Heart right ventricle (tissue), 16 donors: ENCODE measurements at regions not wholly inside any gene's neighbourhood (a gene's known extent, or its start where the extent isn't known, plus 50 kb on each side); places are given as distances from the start of the nearest gene placed in this dataset.

Experiments
- ATAC-seq, 8 donors: fragments of 200-7000 bp; cut with Tn5 transposase; one replicate each; pipeline ENCODE4 v1.9.1; 2020; ENCODE audit warnings: mild to moderate bottlenecking in 8 of 8, moderate library complexity in 8 of 8, moderate number of reproducible peaks in 1 of 8
- DNase-seq, 2 donors: peaks; one replicate each; pipeline ENCODE4 v3.0.0-alpha.2; 2020
- H3K27ac ChIP-seq, 10 donors: fragments of 200-600 bp; sonication (generic) in 2 of 10; one replicate each; pipeline versions ENCODE4 v1.5.0 to v1.8.0; 2020 to 2022; ENCODE audit warnings: mild to moderate bottlenecking in 3 of 10
- H3K27me3 ChIP-seq, 7 donors: fragments of 200-600 bp; one replicate each; pipeline ENCODE4 v1.8.0; 2021 to 2022; ENCODE audit warnings: mild to moderate bottlenecking in 2 of 7
- H3K36me3 ChIP-seq, 9 donors: fragments of 200-600 bp; sonication (generic) in 1 of 9; one replicate each; pipeline versions ENCODE4 v1.5.0 to v1.8.0; 2020 to 2022; ENCODE audit warnings: mild to moderate bottlenecking in 2 of 9
- H3K4me1 ChIP-seq, 9 donors: fragments of 200-600 bp; sonication (generic) in 1 of 9; one replicate each; pipeline versions ENCODE4 v1.5.0 to v1.8.0; 2020 to 2022; ENCODE audit warnings: mild to moderate bottlenecking in 4 of 9
- H3K4me3 ChIP-seq, 10 donors: fragments of 200-600 bp; sonication (generic) in 2 of 10; one replicate each; pipeline versions ENCODE4 v1.5.0 to v1.8.0; 2020 to 2022; ENCODE audit warnings: mild to moderate bottlenecking in 7 of 10, moderate library complexity in 2 of 10
- H3K9me3 ChIP-seq, 11 donors: fragments of 200-600 bp in 10 of 11; sonication (generic) in 2 of 11; one replicate each; pipeline versions ENCODE4 v1.5.0 to v1.8.0; 2013 to 2022; ENCODE audit warnings: mild to moderate bottlenecking in 2 of 11, control low read depth in 1 of 11, moderate library complexity in 1 of 11
- WGBS, 2 donors: extraction: QIAGEN DNeasy Blood & Tissue Kit; methylation state at CpG; one replicate each; pipeline ENCODE4 v1.1.7; 2013; ENCODE audit warnings: inconsistent platforms in 1 of 2; 5-methylcytosine and 5-hydroxymethylcytosine counted together
- intact Hi-C, 10 donors: fragments of 100-400 bp; cut with DNase I; formaldehyde crosslinking; loops; one replicate each; pipeline versions ENCODE4 v1.11.1 to v1.14.2; 2022
- TF ChIP-seq, protein P1 (sequence below), 9 donors: fragments of 200-600 bp; sonication (generic) in 2 of 9; IDR thresholded peaks; one replicate each; pipeline versions ENCODE4 v1.5.0 to v1.8.0; 2021 to 2022; ENCODE audit warnings: antibody characterized with exemption in 9 of 9, mild to moderate bottlenecking in 5 of 9, moderate library complexity in 1 of 9
- donor health status: Arrhythmogenic right ventricular cardiomyopathy.
- donor health status: ischemic (EF 13 %, LVEDD 7.1; RV severe dilation, severe dysfunction).
- donor health status: healthy with polysubstance abuse.
- donor health status: DM: no; HTN: yes; CAD: no.
- donor health status: DM: no; HTN: no; CAD: no.
- donor health status: ischemic (EF 25% LVEDD 6.9; RV normal size, moderate dysfunction).
- donor health status: ischemic (EF 25% LVEDD 5.7; RV mildly dilated, moderate dysfunction).
- donor health status: healthy.
- donor health status: DM: yes; HTN: yes; CAD: no.
- donor health status: Ischemic cardiomyopathy.
- donor health status: ischemic (EF 35%, LVEDD 5.7; RV mildly dilated, moderate dysfunction).
- donor health status: nonischemic (EF 11% LVEDD 7.7; RV severe dilation, severe dysfunction).
- donor health status: DM: yes; HTN: yes; CAD: no.
- donor health status: PGD.
- donor health status: ischemic (EF 29% LVEDD 5.4; RV normal size, mild dysfunction).
- donor health status: nonischemic (EF 23%, LVEDD 6.1; RV moderate dilation, normal function).

DNA sequence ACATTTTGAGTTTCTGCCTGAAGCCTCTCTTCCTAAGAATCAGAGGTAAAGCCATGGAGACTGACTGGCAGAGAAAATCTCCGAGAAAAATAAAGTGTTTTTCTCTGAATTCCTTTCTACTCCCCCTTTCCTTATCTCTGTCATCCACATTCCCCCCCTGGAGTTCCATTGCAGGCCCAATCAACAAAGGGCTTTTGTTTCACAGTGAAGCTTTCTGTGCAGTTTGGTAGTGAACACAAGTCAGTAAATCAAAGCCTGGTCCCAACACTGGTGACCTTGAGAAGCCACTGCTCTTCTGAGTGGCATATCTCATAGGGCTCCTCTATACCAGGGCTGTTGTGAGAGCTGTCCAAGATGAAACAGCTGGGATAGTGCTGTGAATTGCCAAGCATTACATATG is 228.4 kb downstream of the SEC16B start:
- DNase-seq (no peak), ATAC-seq (no peak)
- WGBS, 2 donors, result 33 to 34% methylated on average over 1 of the region's 1 CpG
- intact Hi-C loops, result no loop called here
- no peaks in the 10 kb centered on the region for H3K9me3 ChIP-seq
- no peak overlapping the region for H3K4me3 ChIP-seq
- no peak overlapping the region for H3K27ac ChIP-seq
- TF ChIP-seq, protein P1, sequence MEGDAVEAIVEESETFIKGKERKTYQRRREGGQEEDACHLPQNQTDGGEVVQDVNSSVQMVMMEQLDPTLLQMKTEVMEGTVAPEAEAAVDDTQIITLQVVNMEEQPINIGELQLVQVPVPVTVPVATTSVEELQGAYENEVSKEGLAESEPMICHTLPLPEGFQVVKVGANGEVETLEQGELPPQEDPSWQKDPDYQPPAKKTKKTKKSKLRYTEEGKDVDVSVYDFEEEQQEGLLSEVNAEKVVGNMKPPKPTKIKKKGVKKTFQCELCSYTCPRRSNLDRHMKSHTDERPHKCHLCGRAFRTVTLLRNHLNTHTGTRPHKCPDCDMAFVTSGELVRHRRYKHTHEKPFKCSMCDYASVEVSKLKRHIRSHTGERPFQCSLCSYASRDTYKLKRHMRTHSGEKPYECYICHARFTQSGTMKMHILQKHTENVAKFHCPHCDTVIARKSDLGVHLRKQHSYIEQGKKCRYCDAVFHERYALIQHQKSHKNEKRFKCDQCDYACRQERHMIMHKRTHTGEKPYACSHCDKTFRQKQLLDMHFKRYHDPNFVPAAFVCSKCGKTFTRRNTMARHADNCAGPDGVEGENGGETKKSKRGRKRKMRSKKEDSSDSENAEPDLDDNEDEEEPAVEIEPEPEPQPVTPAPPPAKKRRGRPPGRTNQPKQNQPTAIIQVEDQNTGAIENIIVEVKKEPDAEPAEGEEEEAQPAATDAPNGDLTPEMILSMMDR (IDR thresholded peaks at IDR 0.05), result no peak
- no peaks in the 10 kb centered on the region for H3K4me1 ChIP-seq
- peaks cover 0 to 17% (median 0%) of the 10 kb centered on the region in 7 donors for H3K27me3 ChIP-seq
- no peaks in the 10 kb centered on the region for H3K36me3 ChIP-seq

DNA sequence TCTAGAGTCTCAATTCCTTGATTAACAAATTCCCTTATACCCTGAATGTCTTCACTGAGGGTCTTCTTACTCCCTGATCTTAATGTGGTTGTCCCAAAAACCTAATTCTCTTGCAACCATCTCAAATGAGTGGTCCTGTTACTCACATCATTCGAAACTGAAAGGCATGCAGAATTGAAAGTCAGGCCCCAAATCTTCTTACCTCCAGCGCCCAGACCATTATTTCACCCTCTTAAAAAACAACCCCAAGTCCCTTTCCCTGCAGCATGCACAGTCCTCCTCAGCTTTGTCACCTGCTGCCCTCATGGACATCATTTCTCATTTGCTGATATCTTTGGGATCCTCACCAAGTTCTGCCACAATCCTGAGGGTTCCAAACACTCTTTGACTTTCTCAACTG is 230.1 kb downstream of the SEC16B start:
- no peaks in the 10 kb centered on the region for H3K9me3 ChIP-seq
- no peaks in the 10 kb centered on the region for H3K4me1 ChIP-seq
- WGBS, 2 donors, result 79 to 83% methylated on average over 2 of the region's 2 CpGs
- no peak overlapping the region for H3K27ac ChIP-seq
- H3K27me3 ChIP-seq, result peaks cover 0 to 26% (median 0%) of the 10 kb centered on the region in 7 donors
- ATAC-seq, result no peak
- no peak overlapping the region for H3K4me3 ChIP-seq
- no peak for DNase-seq
- H3K36me3 ChIP-seq, result no peaks in the 10 kb centered on the region
- intact Hi-C loops, result no loop called here
- TF ChIP-seq, protein P1 (IDR thresholded peaks at IDR 0.05), result no peak

DNA sequence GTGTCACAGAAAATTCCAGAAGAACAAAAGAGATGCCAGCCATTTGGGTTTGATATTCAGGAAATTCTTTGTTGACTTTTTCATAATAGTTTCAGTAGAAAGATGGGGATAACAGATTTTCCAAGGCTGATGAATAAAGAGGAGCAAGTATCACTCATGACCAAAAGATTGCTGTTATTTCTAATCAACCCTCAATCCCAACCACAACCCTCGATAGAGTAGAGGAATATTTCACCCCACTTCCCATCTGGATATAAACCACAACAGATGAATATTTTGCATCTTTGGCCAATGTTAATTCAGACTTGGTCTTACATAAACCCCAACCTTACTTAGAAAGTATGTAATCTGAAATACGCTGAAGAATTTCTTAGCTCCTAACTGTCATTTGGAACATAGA is 232.4 kb downstream of the SEC16B start:
- DNase-seq (no peak), ATAC-seq (no peak)
- no peaks in the 10 kb centered on the region for H3K36me3 ChIP-seq
- H3K4me3 ChIP-seq, result no peak overlapping the region
- intact Hi-C loops, result no loop called here
- H3K4me1 ChIP-seq, result no peaks in the 10 kb centered on the region
- H3K27me3 ChIP-seq, result peaks cover 0 to 26% (median 0%) of the 10 kb centered on the region in 7 donors
- TF ChIP-seq, protein P1 (IDR thresholded peaks at IDR 0.05), result no peak
- H3K27ac ChIP-seq, result no peak overlapping the region
- no peaks in the 10 kb centered on the region for H3K9me3 ChIP-seq
- 83 to 92% methylated on average over 2 of the region's 2 CpGs for WGBS, 2 donors

DNA sequence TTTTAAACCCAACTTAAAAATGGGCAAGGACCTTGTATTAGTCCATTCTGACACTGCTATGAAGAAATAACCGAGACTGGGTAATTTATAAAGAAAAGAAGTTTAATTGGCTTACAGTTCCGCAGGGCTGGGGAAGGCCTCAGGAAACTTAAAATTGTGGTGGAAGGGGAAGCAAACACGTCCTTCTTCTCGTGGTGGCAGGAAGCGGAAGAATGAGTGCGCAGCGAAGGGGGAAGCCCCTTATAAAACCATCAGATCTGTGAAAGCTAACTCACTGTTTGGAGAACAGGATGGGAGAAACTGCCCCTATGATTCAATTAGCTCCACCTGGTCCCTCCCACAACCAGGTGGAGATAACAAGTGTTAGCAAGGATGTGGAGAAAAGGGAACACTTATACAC is 237.7 kb downstream of the SEC16B start:
- TF ChIP-seq, protein P1 (IDR thresholded peaks at IDR 0.05), result no peak
- Histone ChIP-seq H3K36me3 (no peaks in the 10 kb centered on the region), H3K27me3 (peaks cover 0 to 10% (median 0%) of the 10 kb centered on the region in 7 donors), H3K4me3 (no peak overlapping the region), H3K9me3 (peaks cover 0 to 5% (median 0%) of the 10 kb centered on the region in 11 donors), H3K27ac (no peak overlapping the region), H3K4me1 (no peaks in the 10 kb centered on the region)
- intact Hi-C loops, result no loop called here
- 71 to 88% methylated on average over 7 of the region's 7 CpGs for WGBS, 2 donors
- DNase-seq, result no peak
- no peak for ATAC-seq
